ENCODE measurements at regions not wholly inside any gene's neighbourhood (a gene's known extent, or its start where the extent isn't known, plus 50 kb on each side); places are given as distances from the start of the nearest gene placed in this dataset.

DNA sequence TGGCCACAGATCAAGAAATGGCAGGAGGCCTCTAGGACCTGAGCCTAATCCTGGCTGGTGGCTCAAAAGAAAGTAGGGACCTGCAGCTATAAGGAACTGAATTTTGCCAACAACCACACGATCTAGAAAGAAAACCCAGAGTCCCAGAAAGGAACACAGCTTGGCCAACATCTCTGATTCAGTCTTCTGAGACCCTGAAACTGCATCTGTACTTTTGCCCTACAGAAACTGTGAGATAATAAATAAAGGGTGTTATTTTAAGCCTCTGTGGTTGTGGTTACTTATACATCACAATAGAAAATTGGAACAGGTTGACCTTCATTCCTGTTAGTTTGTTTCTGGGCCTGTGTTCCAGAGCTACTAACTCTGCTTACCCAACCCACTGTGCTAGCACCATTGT is 356.8 kb upstream of the ST6GAL2 start:
- no peak for DNase-seq

DNA sequence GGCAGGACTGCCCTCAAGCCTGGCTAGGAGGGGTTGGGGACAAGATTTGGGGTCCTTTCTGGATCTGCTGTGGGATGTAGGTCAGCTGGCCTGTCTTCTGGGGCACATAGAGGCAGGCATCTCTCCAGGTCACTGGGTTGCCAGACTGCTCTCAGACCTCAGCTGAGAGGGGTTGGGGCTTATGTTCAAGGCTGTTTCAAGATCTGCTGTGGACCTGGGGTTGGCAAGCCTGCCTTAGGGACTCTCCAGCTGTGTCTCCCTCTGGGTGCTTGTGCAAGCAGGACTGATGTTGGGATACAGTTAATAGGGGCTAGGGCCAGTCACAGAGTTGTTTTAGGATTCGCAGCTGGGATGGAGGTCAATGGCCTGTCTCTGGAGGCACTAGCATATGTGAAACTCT is 363.0 kb upstream of the ST6GAL2 start:
- no peak for DNase-seq

DNA sequence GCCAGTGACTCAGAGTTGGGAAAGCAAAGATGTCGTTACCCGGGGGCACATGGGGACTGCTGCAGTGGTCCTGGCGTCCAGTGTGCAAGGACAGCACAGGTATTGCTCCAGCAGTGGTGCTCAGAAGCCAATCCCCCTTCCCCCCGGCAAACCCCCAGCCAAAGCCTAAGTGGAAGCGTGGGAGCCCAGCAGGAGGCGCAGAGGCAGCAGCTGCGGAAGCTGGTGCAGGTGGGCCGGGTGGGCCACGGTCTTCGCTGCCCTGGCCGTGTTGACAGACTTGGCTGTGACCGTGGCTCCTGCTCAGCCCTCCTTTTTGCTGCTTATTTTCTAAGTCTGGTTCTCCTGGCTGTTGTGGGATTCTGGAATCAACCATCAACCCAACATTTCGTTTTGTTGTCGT is 369.8 kb upstream of the ST6GAL2 start:
- no peak for DNase-seq

DNA sequence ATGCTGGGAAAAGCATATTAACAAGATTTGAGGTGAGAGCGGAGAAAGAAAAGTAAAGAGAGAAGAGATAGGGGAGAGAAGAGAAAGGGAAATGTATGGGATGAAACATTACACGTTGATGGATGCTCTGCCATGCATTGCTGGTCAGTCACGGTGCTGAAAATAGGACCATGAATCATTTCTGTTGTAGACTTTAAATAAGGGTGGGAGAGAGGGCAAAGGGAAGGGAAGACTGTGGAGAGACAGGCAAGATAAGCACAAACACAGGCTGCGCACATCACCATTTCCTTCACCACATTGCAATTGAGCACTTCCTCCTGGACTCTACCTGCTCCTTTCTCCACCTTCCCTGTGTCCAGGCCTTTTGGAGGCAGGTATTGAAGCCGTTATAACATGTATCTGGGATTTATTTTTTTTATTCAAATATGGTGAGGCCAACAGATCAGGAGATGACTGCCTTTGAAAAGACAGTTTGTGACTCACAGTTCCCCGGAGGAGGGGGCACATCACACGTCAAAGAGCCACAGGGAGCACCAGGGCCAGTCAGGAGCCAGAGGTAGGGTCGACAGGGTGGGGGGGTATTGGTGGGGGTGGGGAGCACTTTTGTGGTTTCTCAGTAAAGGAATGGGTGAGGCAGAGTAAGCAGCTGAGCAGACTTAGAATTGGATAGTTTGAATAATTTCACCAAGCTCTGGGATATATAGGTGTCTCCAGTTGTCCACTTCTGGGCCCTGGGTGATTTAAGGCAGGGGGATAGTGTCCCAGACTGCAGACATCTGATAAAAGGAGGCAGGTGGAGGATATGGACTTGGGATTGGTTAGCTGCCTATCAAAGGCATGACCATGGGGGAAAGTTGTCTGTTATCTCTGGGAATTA is 372.8 kb upstream of the ST6GAL2 start:
- DNase-seq: no peak

DNA sequence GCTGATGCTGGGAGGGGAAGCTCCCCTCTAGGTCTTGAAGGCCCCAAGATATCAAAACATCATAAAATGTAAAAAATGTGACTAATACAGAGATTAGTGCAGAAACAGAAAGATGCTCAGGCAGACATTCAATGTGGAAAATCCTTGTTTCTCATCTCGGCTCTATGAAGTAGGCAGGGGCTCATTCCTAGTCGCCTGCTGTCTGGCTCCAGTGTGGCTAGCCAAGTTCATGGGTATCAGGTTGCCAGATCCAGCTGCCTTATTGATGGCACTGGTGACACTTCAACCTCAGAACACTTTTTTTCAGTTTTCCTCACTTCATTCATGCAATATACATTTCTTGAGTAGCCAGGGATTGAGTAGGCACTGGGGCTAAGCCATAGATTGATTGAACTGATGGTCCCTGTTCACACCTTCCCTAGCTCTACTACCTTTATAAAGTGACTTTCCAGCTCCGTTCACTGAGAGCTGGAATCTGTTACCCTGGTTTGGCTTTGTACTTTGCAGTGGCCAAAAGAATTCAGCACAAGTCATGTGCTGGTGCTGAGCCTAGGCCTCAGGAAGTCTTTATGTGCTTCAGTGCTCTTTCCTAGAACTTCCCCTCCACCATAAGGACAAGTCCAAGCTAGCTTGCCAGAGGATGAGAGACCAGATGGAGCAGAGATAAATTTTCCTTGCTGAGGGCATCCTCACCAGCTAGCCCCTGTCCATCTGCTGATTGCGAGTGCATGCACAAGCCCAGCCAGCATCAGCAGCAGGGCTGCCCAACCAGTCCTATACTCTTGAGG is 373.6 kb upstream of the ST6GAL2 start:
- DNase-seq: no peak

DNA sequence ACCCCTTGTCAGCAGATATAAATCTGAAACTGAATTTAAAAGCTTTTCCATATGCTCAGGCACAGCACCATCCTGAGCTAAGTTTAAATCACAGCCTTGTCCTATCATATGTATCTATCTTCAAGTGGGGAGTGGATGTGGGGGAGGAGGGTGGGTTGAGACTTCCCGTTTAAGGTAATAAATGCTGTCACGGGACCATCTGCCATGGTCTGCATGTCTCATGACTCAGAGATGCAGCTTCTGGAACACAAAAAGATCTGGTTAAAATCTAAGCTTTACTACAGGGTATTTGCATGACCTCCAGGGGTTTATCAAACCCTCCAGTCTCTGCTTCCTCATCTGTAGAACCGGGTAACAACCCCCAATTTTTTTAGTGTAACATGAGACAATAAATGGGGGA is 377.7 kb upstream of the ST6GAL2 start:
- no peak for DNase-seq

DNA sequence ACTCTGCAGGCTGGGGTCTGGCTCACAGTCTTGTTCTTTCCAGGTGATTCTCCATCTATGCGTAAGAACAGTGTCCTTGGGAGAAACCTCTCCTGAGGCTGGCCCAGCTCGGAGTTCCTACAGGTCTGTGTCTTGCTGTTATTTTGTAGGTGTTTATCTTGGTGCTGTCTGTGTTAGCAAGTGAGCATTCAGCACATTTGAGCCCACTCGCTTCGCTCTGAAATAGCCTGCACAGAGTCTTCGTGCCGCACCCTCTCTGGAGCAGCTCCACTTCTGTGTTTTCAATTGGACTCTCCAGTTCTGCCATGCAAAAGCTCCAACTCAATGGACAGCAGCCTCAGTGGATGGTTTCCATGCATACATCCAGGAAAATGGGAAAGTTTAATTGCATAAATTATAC is 378.2 kb upstream of the ST6GAL2 start:
- DNase-seq: no peak

DNA sequence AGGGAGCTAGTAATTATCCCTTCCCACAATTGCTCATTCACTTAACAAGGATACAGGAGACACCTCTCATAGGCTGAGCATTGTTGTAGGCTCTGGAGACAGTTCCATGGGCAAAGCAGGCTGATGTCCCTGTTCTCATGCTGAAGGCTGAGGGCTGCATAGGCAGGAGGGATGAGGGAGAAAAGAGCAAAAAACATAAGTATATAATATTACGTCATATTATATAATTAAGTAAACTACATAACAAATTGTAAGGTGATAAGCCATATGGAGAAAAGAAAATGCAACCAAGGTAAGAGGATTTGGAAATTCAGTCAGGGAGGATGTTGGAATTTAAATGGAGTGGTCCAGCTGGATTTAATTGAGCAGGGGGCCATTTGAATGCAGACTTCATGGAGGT is 380.6 kb upstream of the ST6GAL2 start:
- no peak for DNase-seq

DNA sequence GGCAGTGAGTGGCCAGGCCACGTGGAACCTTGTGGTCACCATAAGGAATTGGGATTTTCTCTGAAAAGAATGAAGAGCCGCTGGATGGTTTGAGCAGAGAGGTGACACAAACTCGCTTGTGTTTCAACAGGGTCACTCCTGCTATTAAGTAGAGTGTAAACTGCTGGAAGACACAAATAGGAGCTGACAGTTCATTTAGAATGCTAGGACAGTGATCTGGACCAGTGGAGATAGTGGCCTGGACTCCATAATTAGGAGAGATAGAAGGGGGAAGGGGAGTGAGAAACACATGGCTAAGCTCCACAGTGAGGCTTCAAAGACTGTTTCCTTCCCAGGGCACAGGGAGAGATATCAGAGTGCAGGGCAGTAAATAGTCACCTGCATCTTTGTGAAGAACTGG is 381.1 kb upstream of the ST6GAL2 start:
- no peak for DNase-seq

DNA sequence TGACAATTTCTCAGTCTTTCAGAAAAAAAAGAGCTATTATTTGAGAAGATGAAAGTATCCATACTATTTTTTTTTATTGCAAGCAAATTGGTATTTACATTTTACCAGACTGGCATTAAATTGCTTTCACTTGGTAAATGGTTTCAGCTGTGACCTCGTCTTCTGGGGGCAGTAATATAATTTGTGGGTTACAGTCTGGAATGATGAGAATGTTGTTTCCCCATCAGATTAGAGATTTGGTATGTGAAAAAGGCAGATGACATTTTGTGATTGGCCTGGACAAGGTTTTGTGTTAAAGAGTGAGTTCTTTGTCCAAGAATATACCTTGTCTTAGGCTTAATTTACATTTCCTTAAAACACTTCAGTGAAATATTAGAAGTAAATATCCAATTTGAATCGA is 390.1 kb upstream of the ST6GAL2 start:
- DNase-seq: no peak

DNA sequence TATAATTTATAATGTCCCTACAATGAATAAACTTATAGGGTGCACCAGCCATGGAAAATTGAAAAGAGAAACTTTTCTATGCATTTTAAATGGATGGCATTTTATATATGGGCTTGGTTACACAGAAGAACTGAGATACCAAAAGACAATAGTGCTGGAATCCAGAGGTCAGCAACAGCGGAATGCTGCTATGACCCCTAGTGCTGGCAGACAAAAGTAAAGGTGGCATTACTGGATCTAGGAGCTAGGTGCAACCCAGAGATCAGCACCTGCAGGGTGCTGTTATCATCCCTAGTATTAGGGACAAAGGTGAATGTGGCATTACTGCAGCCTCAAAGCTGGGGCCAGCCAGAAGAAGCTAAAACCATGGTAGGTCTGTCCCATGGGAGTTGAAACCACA is 392.7 kb upstream of the ST6GAL2 start:
- DNase-seq: no peak

DNA sequence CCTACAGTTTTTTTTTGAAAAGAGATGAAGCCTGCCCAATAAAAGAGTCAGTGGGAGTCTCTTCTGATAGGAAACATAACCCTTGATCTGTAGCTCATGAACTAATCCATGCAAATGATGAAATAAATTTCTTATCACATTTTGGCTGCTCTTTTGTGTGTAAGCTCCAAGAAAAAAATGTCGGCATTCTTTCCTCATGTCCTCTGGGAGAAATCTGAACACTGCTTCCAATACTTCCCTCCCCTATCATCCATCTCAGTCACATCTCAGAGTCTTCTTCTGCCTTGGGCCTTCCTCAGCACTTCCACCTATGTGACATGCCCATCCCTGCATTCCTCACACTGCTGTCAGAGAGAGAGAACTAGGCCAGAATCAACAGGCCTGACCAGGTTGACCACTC is 395.7 kb upstream of the ST6GAL2 start:
- DNase-seq: no peak

DNA sequence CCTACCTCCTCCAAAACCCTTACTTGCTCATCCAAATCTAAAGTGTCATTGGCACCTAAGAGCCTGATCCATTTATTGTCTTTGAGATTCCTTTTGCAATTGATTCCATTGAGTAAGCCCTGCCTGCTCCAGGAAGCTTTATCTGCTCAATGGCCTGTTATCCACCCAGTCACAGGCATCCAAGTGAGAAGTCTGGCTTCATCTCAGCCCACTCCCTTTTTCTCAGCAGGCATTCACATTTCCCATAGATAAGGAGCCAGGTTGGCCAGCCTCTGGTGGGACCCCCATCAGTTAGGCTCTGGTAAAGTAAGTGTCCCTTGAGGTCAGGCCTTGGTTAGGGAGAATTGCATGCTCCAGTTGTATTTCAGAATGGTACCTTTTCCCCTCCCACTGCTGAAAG is 396.2 kb upstream of the ST6GAL2 start:
- no peak for DNase-seq

DNA sequence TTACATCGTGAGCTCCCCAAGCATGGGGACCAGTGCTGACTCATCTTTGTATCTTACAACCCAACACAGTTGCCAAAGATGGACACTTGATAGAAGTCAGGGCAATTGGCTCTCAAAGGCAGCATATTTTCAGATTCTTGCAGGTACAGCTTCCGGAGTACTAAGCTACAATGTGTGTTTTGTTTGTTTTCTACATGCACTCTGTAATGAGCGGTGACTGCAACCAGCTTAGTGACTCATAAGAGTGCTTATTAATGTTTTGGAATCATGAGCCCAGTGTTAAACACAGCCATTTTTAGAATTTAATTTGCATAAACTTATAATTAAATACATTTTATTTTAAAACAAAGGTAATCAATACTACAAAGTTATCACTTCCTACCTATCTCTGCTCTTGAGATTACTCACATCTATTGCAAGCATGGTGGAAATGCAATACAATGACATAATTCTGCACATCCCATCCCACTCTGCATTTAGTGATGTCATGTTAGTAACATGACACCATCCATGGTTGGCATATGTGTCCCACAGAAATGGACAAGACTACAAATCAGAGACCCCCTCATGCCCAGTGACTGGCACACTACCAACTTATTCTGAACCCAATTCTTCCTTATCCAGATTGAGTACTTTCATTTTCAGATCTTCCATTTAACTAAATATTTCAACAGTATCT is 399.8 kb upstream of the ST6GAL2 start:
- DNase-seq: no peak

DNA sequence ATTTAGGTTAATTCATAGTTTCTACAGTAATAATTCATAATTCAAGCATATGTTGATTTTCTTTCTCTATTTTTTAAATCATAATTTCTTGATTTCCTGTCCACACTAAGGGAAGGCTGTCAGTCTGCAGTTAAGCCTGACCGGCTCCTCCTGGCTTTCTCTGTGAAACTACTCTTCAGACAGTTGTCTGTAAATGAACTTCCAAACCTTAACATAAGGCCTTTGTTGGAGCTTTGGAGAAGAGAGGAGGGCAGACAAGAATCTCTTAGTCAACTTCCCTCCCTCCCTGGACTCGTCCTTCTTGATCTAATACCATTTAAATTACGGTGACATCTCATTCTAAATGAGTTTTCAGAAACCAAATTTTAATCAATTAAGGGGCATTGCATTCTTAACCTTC is 404.1 kb upstream of the ST6GAL2 start:
- no peak for DNase-seq

DNA sequence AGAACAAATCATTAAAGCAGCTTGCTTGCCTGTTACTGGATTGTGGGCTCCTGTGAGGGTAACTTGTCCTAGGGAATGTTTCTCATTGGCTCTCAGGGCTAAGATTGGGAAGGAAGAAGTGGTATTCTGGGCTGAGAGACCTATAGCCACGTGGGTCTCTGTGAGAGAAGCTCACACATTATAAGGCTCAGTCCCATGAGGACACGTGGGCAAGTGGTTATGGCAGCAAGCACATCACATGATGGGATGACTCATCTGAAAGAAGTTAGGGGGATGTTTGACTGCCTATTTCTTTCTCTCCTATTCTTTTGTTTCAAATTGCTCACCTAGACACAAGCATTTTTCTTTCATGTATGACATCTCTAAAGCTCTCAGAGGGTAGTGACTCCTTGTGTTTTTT is 418.0 kb upstream of the ST6GAL2 start:
- no peak for DNase-seq

DNA sequence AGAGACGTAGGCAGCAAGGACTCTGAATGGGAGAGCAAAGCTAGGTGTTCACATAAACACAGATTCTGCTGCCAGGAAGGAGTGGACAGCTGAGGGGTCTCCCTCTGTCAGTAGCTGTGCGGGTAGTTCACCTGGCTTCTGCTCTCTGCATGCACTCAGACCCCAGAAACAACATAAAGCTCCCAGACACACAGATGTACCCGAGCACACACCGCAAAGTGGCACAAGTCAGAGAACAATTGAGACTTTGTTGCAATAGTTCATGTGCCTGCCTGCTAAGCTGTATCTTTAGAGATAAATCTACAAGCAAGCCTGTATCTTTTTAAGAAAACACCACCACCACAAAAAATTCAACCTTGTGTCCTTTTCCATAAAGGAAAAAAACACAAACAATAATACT is 420.0 kb upstream of the ST6GAL2 start:
- no peak for DNase-seq

DNA sequence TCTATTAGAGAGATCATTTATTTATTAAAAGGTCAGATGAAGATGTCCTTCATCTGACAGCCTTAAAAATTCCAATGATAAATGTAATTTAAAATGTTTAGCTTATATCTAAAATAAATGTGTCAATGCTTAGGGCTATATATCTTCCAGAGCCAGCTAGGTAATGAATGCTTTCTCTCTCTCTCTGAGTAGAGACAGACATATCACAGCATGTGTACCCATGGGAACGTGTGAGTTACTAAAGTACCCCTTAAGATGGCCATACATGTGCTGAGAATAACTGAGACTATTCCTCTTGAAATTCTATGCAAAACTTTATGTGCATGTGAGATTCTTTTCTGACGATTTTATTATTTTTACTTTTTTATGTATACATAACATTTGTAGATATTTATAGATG is 420.9 kb upstream of the ST6GAL2 start:
- DNase-seq: no peak

DNA sequence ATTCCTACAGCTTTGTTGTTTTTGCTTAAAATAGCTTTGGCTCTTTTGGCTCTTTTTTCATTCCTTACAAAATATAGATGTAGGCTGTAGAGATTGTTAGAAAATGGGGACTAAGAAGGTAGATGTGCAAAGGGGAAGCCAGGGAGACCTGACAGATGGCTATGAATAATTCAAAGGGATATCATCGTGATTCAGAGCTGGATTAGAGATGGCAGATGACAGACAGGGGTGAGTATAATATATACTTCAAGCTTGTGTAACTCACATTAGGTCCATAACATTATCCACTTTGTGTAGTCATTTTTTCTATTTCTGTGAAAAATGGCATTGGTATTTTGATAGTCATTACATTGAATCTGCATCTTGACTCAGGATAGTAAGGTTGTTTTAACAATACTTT is 422.9 kb upstream of the ST6GAL2 start:
- DNase-seq: no peak

DNA sequence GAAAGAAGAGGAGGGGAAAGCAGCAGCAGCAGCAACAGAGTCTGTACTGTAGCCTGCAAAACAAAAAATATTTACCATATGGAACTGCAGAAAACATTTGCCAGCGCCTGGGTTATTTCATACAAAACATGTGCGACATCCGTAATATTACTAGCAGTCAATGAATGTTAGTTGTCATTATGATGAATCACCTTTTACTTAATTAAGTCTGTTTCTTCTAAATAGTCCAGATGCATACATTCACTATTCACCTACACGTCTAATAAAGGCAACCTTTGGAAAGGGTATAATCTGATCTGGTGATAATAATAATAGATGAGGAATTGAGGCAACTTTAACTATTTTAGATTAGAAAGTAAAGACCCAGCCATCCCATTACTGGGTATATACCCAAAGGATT is 426.3 kb upstream of the ST6GAL2 start:
- no peak for DNase-seq

DNA sequence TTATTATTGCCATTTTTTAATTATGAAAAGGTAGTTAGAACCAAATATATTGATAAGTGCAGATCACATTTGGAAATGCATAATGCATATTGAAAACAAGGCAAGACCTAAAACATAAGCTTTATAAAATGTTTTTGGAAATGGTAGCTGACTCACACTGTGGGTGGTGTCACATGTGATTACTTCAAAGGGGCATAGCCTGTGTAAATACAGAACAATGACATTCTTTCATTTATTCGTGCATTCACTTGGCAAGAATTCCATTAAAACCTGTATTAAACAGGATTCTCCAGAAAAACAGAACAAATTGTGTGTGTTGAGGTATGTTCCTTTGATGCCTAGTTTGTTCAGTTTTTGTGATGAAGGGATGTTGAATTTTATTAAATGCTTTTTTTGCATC is 427.3 kb upstream of the ST6GAL2 start:
- no peak for DNase-seq

DNA sequence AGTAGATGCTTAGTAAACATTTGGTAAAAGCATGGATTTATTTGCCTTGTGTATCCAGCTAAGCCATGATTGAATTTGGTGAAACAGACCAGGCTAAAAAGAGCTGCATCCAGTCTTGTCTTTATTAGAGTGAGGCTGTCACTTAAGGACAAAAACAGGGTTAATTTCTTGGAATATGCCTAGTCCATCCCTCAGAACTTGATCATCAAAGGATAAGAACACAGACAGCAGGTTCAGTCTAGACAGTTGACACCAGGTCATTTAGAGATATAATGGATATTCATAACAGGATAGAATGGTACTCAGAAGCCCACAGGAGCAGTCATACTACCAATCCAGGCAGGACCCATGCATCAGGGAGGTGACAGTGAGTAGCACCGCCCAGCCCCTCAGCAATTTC is 434.9 kb upstream of the ST6GAL2 start:
- no peak for DNase-seq

DNA sequence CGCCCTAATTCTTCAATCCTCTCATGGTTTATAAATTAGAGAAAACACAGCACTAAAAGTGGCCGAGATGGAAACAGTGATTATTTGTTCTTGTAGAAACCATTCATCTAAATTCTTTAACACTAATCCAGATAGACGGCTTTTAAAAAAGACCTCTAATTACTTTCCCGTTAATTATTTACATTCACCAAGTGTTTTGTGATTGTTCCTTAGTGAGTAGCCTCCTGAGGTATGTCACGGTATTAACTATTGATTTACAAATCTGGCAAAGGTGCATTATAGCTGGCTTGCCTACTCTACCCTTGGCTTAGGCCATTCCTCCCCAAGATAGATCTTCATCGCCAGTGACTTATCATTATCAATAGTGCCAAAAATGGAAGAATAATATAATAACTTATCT is 436.4 kb upstream of the ST6GAL2 start:
- DNase-seq: no peak

All from T-helper 2 cell (primary cell).